GM10266 (cell line): ENCODE measurements at regions not wholly inside any gene's neighbourhood (a gene's known extent, or its start where the extent isn't known, plus 50 kb on each side); places are given as distances from the start of the nearest gene placed in this dataset.

ENCODE experiments used
- DNase-seq: peaks from one replicate; pipeline ENCODE4 v3.0.0; 2012; ENCODE audit errors: extremely low spot score
- CTCF ChIP-seq: IDR thresholded peaks from 2 replicates; pipeline ENCODE4 v1.5.1; 2012; ENCODE audit warnings: mild to moderate bottlenecking, low read depth; ENCODE audit not compliant: control insufficient read depth, insufficient read depth; ENCODE audit errors: missing control alignments

GRCh38 chr20:11182720-11183119, 508.9 kb upstream of the JAG1 start:
- DNase-seq = no peak
- TF ChIP-seq CTCF = no peak

GRCh38 chr20:11186301-11187008, 512.7 kb upstream of the JAG1 start:
- TF ChIP-seq CTCF = no peak

GRCh38 chr20:11188843-11189603, 515.2 kb upstream of the JAG1 start:
- DNase-seq = no peak
- no peak for TF ChIP-seq CTCF

More at GRCh38 chr20:11186301-11187008, 512.7 kb upstream of the JAG1 start:
- DNase-seq = no peak

- TF ChIP-seq CTCF = no peak
- DNase-seq = no peak
Measured at GRCh38 chr20:11190741-11191140, 516.9 kb upstream of the JAG1 start.

- DNase-seq = no peak
- TF ChIP-seq CTCF = no peak
Measured at GRCh38 chr20:11192106-11192505, 518.3 kb upstream of the JAG1 start.

- DNase-seq = no peak
- TF ChIP-seq CTCF = no peak
Measured at GRCh38 chr20:11193241-11193640, 519.4 kb upstream of the JAG1 start.

GRCh38 chr20:11195169-11195568, 521.4 kb upstream of the JAG1 start:
- no peak for TF ChIP-seq CTCF
- DNase-seq = no peak
